ENCODE measurements at regions not wholly inside any gene's neighbourhood (a gene's known extent, or its start where the extent isn't known, plus 50 kb on each side); places are given as distances from the start of the nearest gene placed in this dataset.

DNA sequence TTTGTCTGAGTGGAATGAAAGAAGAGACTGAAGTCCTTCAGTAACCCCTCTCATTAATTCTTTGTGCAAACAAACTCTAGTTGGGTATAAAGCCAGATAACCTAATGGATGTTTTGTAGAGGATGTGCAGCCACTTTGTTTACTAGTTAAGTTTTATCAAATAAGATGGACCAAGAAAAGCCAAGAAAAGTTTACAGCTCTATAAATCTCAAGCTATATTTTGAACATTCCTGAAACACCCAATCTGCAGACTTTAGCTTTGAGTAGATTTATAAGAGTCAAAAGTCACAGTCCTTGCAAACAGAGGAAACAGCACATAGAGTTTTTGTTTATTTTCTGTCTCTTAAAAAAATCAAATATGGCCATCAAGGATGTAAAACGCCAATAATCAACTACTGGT, 452.9 kb downstream of the SPRY1 start:
- TF ChIP-seq EZH2phosphoT487 (IDR thresholded peaks at IDR 0.05; ENCODE audit: borderline replicate concordance, low read length): no peak
- TF ChIP-seq, protein P1, sequence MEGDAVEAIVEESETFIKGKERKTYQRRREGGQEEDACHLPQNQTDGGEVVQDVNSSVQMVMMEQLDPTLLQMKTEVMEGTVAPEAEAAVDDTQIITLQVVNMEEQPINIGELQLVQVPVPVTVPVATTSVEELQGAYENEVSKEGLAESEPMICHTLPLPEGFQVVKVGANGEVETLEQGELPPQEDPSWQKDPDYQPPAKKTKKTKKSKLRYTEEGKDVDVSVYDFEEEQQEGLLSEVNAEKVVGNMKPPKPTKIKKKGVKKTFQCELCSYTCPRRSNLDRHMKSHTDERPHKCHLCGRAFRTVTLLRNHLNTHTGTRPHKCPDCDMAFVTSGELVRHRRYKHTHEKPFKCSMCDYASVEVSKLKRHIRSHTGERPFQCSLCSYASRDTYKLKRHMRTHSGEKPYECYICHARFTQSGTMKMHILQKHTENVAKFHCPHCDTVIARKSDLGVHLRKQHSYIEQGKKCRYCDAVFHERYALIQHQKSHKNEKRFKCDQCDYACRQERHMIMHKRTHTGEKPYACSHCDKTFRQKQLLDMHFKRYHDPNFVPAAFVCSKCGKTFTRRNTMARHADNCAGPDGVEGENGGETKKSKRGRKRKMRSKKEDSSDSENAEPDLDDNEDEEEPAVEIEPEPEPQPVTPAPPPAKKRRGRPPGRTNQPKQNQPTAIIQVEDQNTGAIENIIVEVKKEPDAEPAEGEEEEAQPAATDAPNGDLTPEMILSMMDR (IDR thresholded peaks at IDR 0.05; ENCODE audit: low read depth, low read length, poor library complexity, severe bottlenecking): no peak

All from DOHH2 (cell line).